ENCODE measurements at regions not wholly inside any gene's neighbourhood (a gene's known extent, or its start where the extent isn't known, plus 50 kb on each side); places are given as distances from the start of the nearest gene placed in this dataset.
A peak's percentile ranks its signal among the peaks of the same experiment; 100 is the strongest.

DNA sequence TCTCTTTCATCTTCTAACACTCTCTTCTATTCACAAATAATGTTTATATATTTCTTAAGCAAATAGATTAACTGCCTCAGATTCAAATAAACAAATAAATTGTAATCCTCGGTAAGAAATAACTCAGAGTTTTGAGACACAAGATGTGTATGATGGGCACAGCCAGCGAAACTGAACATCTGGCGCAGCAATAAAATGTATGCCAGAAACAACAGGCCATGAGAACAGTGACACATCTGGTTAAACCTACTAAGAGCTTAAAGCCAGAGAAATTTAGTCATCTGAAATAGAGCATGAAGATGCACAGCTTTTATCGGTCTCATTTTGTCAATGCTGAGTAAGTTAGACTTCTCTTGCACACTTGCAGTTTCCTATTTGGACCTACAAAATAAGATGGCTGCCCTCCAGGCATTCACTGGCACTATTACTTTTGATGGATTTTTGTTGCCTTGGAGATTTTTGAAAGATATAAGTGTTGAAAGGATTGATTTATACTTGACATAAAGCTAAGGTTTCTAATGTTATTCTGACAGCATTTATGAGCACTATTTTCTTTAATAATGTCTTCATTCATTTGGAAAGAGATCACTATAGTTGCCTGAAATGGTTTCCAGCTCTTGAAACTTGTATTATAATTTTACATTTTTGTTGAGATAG lies 1444.0 kb downstream of the PCDH18 start:
- DNase-seq (ENCODE audit: low spot score): no peak

DNA sequence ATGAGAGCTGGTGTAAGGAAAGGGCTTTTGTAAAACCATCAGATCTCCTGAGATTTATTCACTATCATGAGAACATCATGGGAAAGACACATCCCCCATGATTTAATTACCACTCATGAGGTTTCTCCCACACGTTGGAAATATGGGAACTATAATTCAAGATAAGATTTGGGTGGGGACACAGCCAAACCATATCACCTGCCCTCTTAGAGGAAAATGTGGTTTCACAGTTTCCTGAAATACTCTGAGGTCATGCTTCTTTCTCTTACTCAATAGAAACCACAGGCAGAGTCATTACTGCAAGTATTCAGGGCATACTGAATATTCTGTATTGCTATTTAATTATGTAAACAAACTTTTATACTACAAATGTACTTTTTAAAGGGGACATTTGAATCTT lies 1453.3 kb downstream of the PCDH18 start:
- DNase-seq (ENCODE audit: low spot score): no peak

DNA sequence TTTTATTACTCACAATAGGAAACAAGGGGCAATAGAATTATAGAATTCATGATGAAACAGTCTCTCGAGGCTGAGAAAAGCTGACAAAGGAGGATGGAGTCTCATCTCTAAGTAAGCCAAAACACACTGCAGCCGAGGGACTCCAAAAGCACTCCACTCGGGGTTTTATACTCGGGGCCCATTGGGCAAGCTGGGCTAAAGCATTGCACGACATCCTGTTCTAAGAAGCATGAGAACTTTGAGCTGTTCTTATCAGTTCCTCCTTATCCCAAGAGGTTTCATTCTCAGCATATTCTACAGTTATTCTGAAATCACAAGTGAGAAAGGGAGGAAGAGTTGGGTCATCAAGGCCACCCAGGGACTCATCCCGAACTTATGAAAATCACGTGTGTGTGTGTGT lies 1475.5 kb downstream of the PCDH18 start:
- DNase-seq (ENCODE audit: low spot score): no peak

- no peak for DNase-seq (ENCODE audit: low spot score)
Measured at GRCh38 chr4:136055360-136055759, 1476.9 kb downstream of the PCDH18 start.

DNA sequence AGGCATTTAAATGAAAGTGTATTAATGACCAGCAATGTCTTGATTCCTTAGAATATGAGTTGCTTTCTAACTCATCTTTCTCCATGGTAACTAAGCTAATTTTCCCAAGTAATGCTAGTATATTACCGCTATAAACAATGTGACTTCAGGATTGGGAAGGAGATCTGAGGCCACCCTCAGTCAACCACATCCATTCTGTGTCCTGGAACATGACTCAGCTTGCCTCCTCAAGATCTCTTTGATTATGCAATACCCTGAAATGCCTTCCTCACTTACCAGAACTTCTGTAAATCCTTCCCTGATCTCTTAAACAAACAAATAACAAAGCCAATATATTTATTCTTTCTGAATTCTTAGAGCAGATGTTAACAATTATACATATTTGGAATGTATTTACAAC lies 1495.5 kb downstream of the PCDH18 start:
- no peak for DNase-seq (ENCODE audit: low spot score)

DNA sequence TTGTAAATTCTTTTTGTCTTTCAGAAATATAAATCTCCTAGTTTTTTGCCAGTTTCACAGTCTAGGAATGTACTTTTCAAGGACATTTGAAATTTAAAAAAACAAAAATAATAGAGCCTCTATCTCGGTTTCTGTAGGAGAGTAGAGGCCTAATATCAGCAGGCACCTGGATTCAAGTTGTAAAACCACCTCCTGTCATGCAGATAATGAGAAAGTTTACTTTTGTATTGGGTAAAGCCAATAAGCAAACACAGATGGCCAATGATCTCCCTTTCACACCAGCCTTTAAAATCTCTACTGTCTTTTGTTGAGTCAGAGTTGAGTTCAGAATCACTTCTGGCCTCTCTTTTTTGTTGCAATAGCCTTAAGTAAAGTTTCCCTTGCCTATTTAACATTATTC lies 1499.9 kb downstream of the PCDH18 start:
- no peak for DNase-seq (ENCODE audit: low spot score)

DNA sequence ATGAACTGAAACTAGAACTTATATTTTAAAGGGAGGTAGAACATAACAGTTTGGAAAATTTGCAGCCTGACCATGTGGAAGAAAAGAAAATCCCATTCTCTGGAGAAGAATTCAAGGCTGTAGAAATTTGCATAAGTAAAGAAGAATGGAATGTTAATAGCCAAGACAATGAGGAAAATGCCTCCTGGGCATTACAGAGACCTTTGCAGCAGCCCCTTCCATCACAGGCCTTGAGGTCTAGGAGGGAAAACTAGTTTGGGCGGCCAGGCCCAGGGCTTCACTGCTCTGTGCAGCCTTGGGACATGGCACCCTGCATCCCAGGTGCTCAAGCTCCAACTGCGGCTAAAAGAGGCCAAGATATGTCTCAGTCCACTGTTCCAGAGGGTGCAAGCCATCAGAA lies 1506.8 kb downstream of the PCDH18 start:
- DNase-seq (ENCODE audit: low spot score): no peak

- no peak for DNase-seq (ENCODE audit: low spot score)
Measured at GRCh38 chr4:136017556-136017955, 1514.7 kb downstream of the PCDH18 start.

GRCh38 chr4:136012220-136012619 lies 1520.1 kb downstream of the PCDH18 start:
- peak; percentile 8 for DNase-seq (ENCODE audit: low spot score)

DNA sequence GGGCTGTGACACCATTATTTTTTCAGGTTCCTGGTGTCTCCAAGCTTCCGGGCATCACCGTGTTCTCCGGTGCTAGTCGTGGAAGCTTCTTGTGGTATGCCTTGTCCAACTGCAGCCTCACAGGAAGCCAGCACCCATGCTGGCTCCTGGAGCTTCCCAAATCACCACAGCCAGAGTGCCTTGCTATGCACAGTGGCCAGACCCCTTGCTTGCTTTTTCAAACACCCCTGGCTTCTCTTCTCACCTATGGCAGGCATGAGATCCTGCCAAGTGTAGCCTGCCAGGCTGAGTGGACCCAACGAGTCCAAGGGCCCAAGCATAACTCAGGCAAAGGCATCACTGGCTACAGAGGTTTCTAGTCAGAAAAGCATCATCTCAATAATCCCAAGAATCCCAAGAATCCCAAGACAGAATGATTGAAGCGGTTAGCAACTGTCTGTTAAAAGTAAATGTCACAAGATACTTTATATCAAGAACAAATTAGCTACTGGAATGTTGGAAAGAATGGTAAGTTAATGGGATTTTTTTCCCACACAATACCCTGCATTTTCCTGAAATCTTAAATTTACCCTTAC lies 1522.9 kb downstream of the PCDH18 start:
- DNase-seq (ENCODE audit: low spot score): no peak

DNA sequence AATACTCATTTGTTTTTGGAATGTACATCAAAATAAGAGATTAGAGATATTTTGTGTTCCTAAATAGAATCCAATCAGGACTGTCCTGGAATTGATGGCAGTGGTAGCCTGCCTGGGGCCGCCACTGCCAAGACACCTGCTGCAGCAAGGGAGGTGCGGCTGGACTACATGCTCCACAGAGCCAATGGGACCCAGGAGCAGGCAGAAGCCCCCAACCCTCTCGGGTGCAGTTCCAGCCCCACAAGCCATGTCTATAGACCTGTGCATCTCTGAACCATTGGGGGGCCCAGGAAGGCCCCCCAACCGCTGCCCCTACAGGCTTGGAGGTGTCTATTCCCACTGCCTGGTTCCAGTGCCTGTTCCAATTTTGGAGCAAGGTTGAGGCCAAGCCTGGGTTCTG lies 1524.3 kb downstream of the PCDH18 start:
- DNase-seq (ENCODE audit: low spot score): no peak

- DNase-seq (ENCODE audit: low spot score): no peak
Measured at GRCh38 chr4:136002316-136002715, 1530.0 kb downstream of the PCDH18 start.

GRCh38 chr4:136001791-136002190 lies 1530.5 kb downstream of the PCDH18 start:
- DNase-seq (ENCODE audit: low spot score): no peak

DNA sequence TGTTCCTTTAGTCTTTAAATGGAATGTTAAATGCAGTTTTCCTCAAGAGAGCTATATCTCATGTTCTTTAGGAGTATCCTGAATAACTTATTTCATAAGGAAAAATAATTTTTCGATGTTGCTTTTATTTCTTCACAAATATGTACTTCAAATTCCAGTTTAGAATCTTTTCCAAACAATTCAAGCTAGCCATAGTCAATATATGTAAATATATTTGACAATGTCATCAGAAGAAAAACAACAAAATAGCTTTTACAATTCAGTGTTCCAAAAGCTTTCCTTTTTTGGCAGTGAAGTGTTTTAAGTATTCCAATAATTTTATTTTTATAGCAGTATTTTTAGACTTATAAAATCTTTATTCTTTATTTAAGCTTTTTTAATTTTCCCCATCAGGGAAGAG lies 1532.0 kb downstream of the PCDH18 start:
- no peak for DNase-seq (ENCODE audit: low spot score)

DNA sequence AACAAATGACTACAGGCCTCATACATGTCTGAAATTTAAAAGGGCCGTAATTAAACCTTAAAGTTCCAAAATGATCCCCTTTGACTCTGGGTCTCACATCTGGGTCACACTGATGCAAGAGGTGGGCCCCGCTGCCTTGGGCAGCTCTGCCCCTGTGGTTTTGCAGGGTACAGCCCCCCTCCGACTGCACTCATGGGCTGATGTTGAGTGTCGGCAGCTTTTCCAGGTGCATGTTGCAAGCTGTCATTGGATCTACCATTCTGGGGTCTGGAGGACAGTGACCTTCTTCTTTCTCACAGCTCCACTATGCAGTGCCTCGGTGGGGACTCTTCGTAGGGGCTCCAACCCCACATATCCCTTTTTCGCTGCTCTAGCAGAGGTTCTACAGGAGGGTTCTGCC lies 1537.9 kb downstream of the PCDH18 start:
- no peak for DNase-seq (ENCODE audit: low spot score)

GRCh38 chr4:135976860-135977259 lies 1555.4 kb downstream of the PCDH18 start:
- DNase-seq (ENCODE audit: low spot score): no peak

GRCh38 chr4:135966936-135967335 lies 1565.4 kb downstream of the PCDH18 start:
- no peak for DNase-seq (ENCODE audit: low spot score)

- DNase-seq (ENCODE audit: low spot score): no peak
Measured at GRCh38 chr4:135963009-135963408, 1569.3 kb downstream of the PCDH18 start.

DNA sequence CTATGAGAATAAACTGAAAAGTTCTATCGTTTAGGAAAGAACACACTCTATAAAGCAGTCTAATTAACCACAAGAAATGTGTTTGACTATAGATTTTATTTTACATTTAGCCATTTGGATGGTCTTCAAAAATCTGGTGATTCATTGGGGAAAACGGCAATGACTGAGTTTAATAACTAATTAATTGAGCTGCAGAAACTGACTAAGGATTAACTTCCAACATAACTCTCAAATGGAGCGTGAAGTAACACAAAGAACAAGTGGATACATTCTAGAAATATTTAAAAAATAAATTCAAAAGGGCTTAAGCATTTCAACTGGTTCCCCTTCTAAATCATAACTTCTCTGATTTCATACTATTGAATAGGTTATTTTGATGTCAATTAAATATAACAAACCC lies 1582.4 kb downstream of the PCDH18 start:
- DNase-seq (ENCODE audit: low spot score): no peak

- DNase-seq (ENCODE audit: low spot score): no peak
Measured at GRCh38 chr4:135948797-135949196, 1583.5 kb downstream of the PCDH18 start.

- DNase-seq (ENCODE audit: low spot score): no peak
Measured at GRCh38 chr4:135941671-135942070, 1590.6 kb downstream of the PCDH18 start.

- no peak for DNase-seq (ENCODE audit: low spot score)
Measured at GRCh38 chr4:135934026-135934425, 1598.3 kb downstream of the PCDH18 start.

- no peak for DNase-seq (ENCODE audit: low spot score)
Measured at GRCh38 chr4:135927651-135928050, 1604.6 kb downstream of the PCDH18 start.

DNA sequence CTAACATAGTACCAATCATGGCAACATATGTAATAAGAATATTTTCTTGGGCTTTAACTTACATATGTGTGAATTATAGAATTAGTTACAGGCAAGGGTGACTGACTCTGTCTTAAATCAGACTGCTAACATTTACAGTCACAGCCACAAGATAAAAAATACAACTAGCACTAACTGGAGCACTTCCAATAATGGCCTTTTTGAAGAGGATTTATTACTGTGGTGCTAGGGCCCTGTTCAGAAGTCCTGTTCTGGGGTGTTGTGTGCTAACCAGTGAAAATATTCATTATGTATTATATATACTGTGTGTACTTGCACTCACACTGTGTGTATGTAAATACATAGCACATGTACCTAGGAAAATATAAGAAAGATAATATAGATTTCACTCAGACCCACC lies 1611.2 kb downstream of the PCDH18 start:
- DNase-seq (ENCODE audit: low spot score): no peak
